Amygdala (tissue), 56 donors: ENCODE measurements at regions not wholly inside any gene's neighbourhood (a gene's known extent, or its start where the extent isn't known, plus 50 kb on each side); places are given as distances from the start of the nearest gene placed in this dataset.
A peak's percentile ranks its signal among the peaks of the same experiment; 100 is the strongest.

Source experiments
- DNase-seq, 56 donors: peaks; one replicate each; lab custom pipeline; 2025; lab: John Stamatoyannopoulos, UW

DNA sequence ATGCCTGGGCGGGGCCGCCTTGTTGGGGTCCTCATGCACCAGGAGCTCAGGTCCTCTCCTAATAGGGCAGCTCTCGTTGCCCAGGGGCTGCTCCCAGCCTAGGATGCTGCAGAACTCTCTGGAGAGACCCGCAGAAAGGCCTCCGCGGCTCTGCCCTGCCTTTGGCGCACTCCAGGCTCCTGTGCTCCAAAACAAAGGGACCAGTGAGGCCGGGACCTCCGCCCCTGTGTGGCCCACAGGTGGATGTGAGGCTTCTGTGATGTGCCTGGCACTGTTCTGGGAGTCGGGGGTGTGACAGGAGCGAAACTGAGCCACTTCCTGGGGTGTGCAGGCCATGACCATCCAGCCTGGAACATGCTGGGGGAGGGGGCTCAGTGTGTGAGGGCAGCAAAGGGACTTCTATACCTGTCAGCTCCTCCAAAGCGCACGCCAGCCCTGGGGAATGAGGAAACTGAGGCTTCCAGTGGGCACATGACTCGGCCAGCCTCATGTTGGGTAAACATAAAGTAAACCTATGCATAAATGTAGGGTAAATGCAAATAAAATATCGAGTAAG lies 153.2 kb downstream of the IRF8 start:
- no peak for DNase-seq

GRCh38 chr16:86052926-86053325 lies 154.0 kb downstream of the IRF8 start:
- no peak for DNase-seq

DNA sequence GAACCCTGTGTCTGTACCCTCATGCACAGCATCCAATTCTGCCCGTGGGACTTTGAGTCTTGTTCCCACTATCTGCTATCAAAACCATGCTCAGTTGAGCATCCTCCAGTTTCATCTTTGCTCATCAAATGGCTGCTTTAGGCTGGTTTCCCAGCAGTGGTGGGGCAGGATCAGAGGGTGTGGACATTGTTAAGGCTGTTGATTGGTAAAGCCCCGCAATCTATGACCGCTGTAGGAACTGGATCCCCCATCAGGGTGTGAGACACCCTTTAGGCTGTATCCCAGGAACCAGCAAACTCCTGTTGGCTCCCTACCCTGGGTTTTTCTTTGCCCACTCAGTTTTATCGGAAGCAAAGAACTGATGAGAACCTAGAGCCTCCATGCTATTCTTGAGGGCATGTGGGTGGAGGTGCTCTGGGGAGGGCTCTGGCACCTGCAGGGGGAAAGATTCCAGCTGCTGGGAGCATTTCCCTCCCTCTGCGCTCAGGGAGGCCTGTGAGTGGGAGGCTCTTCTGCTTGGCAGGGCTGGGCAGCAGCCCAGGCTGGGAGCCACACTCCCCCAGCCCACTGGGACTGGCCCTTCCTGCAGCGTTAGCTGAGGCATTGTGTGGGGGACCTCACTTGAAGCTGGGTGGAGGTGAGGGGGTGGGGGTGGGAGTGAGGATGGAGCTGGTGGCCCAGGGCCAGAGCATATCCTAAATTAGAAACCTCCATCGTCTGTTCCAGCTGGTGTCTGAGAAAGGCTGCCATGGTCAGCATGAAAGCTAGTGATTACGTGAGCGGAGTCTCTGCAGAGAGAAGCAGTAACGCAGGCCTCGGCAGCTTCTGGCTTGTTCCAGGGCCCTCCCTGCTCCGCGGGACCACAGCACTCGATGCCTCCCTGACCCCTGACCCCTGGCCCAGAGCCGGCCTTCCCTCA lies 160.6 kb downstream of the IRF8 start:
- peak in 8 of 56 donors; percentile 10 to 57 (median 26) for DNase-seq

DNA sequence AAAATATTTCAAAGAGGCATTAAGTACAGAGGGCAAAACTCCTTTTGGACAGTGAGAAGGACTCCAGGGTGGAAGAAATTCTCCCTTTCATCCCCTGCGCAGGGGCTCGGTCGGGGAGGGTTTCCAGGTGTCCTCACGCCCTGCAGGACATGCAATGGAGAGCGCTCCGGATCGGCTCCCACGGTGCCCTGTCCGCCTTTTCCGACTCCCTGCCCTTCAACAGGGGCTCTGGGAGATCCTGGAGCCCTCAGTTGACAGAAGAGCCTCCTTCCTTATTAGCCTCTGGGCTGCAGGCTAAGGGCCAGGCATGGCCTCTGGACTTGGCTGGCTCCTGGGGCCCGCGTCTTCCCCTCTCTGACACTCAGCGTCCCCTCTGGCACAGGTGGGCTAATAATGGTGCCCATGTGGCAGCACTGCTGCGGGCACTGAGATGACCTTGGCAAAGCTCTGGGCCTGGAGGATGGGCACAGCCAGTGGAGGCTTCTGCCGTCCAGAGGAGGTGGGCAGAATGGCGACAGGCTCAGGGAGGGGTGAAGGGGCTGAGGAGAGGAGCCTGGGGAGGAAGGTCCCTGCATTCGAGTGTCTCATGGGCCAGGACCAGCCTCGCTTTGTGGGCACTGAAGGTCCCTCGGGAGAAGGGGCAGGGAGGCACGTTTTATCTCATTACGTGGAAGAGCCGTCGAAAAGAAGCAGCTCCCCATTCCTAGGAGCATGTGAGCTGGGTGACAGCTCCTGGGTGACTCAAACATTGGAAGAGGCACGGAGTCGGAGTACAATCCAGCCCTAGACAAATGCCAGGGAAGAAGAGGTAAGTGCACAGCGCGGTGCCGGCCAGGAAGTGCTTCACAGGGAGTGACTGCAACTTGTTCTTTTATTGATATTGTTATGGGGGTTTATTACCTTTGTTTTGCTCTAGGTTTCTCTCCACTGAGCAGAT lies 161.7 kb downstream of the IRF8 start:
- no peak for DNase-seq

- no peak for DNase-seq
These were observed 162.3 kb downstream of the IRF8 start for GRCh38 chr16:86061318-86061695.

GRCh38 chr16:86061721-86062120 lies 162.8 kb downstream of the IRF8 start:
- DNase-seq, result no peak

DNA sequence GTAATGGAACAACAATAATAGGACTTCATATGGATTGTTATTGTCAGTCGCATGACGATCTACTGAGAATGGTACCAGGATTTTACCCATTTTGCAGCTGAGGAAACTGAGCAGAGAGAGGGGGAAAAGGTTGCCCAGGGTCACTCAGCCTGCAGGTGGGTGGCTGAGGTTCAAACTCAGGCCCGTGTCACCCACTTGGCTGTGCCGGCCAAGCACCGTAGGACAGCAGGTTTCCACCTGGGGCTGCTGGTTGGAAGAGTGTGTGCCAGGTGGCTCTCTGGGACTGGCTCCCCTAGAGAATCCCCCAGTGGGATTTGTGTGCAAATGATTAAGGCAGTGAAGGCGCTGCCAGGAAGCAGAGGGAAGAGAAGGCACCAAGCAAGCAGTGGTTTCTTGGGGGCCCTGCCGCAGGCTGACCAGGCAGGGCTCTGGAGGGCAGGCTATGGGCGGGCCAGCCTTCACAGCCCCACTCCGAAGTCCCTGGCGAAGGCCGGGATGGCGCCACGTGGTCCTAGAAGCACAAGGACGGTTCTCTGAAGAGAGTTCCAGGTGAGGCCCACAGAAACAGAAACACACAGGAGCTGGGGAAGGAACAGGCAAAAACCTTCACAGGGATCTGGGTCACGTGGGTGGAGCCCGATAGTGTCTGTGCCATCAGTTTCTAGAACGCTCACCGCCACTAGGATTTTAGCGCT lies 163.5 kb downstream of the IRF8 start:
- no peak for DNase-seq

DNA sequence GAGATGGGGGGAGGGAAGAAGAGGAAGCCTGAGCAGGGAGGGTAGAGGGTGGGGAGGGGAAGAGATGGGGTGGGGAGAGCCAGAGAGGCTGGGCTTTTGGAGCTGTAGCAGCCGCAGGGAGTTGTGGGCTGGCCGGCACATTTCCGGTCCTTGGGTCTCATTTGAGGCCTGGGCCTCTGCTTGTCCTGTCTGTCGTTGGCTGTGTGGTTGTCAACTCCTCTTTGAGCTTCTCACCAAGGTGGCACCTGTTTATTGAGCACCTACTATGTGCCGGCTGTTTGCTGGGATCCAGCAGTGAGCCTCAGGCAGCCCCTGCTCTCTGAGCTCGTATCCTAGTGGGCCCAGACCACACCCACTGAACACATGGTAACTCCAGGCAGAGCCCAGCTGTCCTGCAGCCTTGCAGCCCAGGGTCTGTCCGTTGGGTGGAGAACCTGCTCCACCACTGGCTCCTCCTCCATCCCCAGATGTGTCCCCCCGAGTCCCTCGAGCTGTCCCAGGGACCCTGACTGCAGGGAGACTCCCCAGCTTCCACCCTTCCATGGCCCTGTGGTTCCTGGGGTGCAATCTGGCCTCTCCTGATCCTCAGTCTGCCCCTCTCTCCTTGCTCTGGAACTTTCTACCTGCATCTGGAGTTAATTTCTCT lies 164.9 kb downstream of the IRF8 start:
- DNase-seq, result no peak

- no peak for DNase-seq
These were observed 165.7 kb downstream of the IRF8 start for GRCh38 chr16:86064431-86065250.

- no peak for DNase-seq
These were observed 166.7 kb downstream of the IRF8 start for GRCh38 chr16:86065711-86066110.

GRCh38 chr16:86066811-86067210 lies 167.8 kb downstream of the IRF8 start:
- DNase-seq, result no peak

GRCh38 chr16:86067516-86067915 lies 168.6 kb downstream of the IRF8 start:
- no peak for DNase-seq

DNA sequence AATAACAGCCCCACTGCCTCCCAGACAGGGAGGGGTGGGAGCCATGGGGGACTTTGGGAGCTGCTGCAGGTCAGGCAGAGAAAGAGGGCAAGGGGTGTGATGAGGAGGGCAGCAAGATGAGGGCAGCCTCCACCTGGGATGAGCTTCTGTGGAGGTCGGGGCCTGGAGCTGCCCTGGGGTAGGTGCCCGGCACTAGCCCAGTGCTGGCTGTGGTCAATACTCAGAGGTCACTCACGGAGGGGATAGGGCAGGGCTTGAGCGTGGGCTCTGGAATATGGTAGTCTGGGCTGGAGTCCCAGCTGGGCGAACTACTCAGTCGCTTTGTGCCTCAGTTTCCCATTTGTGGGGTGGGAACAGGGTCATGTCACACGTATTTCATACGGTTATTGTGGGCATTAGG lies 169.0 kb downstream of the IRF8 start:
- no peak for DNase-seq

DNA sequence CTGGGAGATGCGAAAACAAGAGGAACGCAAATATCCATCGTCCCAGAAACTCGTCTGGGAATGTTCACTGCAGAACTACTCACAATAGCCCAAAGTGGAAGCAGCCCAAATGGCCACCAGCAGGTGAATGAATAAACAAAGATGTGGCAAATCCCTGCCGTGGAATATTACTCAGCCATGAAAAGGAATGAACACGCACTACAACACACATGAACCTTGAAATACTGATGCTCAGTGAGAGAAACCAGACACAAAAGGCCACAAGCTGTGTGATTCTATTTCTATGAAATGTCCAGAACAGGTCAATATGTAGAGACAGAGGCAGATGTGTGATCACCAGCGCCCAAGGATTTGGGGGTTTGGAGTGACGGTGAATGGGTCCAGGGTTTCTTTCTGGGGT lies 169.8 kb downstream of the IRF8 start:
- DNase-seq, result no peak

DNA sequence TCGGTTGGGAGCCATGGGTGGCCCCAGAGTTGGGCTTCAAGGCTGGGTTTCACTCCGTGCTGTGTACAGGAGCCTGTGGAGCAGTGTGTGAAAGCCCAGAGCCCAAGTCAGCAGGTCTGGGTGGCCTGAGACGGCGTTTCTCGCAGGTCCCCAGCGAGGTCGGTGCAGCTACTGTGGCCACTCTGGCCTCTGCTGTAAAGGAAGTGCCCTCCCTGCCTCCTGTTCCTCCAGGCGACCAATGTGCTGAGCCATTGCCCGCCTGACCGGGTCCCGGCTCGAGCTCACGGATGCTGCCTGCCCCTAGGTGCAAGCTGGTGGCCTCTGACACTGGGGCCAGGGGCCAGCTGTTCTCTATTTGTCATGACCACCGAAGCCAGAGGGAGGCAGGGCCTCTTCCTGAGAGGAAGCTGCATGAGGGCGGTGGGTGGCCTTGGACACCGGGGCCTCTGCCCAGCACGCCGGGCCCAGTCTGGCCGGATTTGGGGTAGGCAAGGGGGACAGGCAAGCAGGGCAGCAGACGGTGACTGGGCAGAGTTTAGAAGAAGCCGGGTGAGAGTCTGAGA lies 170.9 kb downstream of the IRF8 start:
- no peak for DNase-seq

GRCh38 chr16:86070484-86070883 lies 171.5 kb downstream of the IRF8 start:
- no peak for DNase-seq

- no peak for DNase-seq
These were observed 172.0 kb downstream of the IRF8 start for GRCh38 chr16:86070971-86071370.

- no peak for DNase-seq
These were observed 172.8 kb downstream of the IRF8 start for GRCh38 chr16:86071611-86072240.
